Activated CD4-positive, alpha-beta T cell treated with anti-CD3 and anti-CD28 coated beads, Interleukin-2, amount 10 ng/mL, durations not matched to agents 7 days and 5 days (primary cell): ENCODE measurements at regions not wholly inside any gene's neighbourhood (a gene's known extent, or its start where the extent isn't known, plus 50 kb on each side); places are given as distances from the start of the nearest gene placed in this dataset.

Experiments
- CTCF ChIA-PET: fragments of 350-600 bp; sonication (Branson Sonifier 250); formaldehyde crosslinking; loops from one replicate; lab custom pipeline; 2021; ENCODE audit warnings: antibody characterized with exemption; lab: Charles Lee
- POLR2A ChIA-PET: fragments of 350-600 bp; sonication (Branson Sonifier 250); formaldehyde crosslinking; loops from one replicate; lab custom pipeline; 2021; ENCODE audit warnings: antibody characterized with exemption; lab: Charles Lee
- DNase-seq: peaks from one replicate; pipeline ENCODE4 v3.0.0-alpha.2; 2020
- H3K27ac Mint-ChIP-seq: one replicate; pipeline ENCODE4 v1.8.0; 2021; ENCODE audit warnings: mild to moderate bottlenecking, moderate library complexity, mixed read lengths
- H3K27me3 Mint-ChIP-seq: one replicate; pipeline ENCODE4 v1.8.0; 2021; ENCODE audit warnings: mixed read lengths
- H3K36me3 Mint-ChIP-seq: one replicate; pipeline ENCODE4 v1.8.0; 2021; ENCODE audit warnings: low read depth, mixed read lengths
- H3K4me1 Mint-ChIP-seq: one replicate; pipeline ENCODE4 v1.8.0; 2021; ENCODE audit warnings: mixed read lengths
- H3K4me3 Mint-ChIP-seq: one replicate; pipeline ENCODE4 v1.8.0; 2021; ENCODE audit warnings: mild to moderate bottlenecking, moderate library complexity, mixed read lengths
- H3K9me3 Mint-ChIP-seq: one replicate; pipeline ENCODE4 v1.8.0; 2021; ENCODE audit warnings: mixed read lengths

DNA sequence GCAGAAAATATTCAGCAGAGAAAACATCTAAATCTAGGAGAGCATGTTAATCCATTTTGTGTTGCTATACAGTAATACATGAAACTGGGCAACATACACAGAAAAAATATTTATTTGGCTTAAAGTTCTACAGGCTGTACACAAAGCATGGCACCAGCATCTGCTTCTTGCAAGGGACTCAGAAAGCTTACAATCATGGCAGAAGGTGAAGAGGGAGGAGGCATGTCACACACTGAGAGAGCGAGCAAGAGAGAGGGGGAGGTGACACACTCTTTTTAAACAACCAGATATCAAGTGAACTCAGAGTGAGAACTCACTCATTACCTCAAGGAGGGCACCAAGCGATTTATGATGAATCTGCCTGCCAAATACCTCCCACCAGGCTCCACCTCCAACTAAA is 94.2 kb upstream of the CNOT2 start:
- no peaks in the 10 kb centered on the region for H3K36me3 Mint-ChIP-seq
- POLR2A ChIA-PET = no interaction called here
- H3K9me3 Mint-ChIP-seq = peaks cover 7% of the 10 kb centered on the region
- no peak for DNase-seq
- H3K27ac Mint-ChIP-seq = no peak overlapping the region
- H3K27me3 Mint-ChIP-seq = peaks cover 3% of the 10 kb centered on the region
- no peak overlapping the region for H3K4me3 Mint-ChIP-seq
- H3K4me1 Mint-ChIP-seq = no peaks in the 10 kb centered on the region
- CTCF ChIA-PET = no interaction called here

DNA sequence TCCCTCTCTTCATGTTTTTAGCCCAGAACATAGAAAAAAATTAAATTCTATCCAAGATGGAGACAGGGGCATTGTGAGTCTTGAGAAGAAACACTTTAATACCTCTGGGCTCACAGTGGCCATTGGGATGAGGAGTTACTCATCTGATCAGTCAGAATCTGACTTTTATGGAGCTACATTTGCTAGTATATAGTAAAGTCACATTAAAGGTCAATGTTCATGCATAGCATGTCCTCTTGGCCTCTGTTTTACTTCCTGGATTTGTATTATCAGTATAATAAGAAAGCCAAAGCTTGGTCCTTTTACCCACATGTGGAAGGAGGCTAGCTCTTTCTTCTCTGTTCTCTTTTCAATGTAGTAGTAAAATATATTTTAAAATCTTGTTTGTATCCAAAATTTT is 93.6 kb upstream of the CNOT2 start:
- Mint-ChIP-seq H3K27me3 (peaks cover 3% of the 10 kb centered on the region), H3K36me3 (no peaks in the 10 kb centered on the region), H3K27ac (no peak overlapping the region), H3K9me3 (peaks cover 11% of the 10 kb centered on the region), H3K4me3 (no peak overlapping the region), H3K4me1 (no peaks in the 10 kb centered on the region)
- ChIA-PET POLR2A (interaction anchor here (0.6 kb wide), 1 partner anchor 18 kb away, joined by 4 read pairs; no protein-coding TSS in a partner anchor), CTCF (no interaction called here)
- DNase-seq = no peak

DNA sequence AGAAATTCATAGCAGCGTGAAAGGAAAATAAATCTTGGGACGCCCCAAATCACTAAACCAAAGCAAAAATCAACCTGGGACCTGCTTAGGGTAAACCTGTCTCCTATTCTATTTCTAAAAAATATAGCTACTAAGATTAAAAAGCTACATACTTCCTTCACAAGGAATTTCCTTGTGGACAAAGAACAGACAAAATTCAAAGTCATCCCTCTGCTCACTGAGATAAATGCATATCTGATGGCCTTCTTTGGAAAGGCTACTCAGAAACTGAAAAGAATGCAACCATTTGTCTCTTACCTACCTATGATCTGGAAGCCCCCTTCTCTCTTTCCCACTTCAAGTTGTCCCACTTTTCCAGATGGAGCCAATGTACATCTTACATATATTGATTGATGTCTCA is 93.0 kb upstream of the CNOT2 start:
- H3K36me3 Mint-ChIP-seq = no peaks in the 10 kb centered on the region
- ChIA-PET POLR2A (interaction anchor here (0.6 kb wide), 1 partner anchor 17 kb away, joined by 4 read pairs; no protein-coding TSS in a partner anchor), CTCF (no interaction called here)
- no peak overlapping the region for H3K4me3 Mint-ChIP-seq
- H3K27me3 Mint-ChIP-seq = peaks cover 3% of the 10 kb centered on the region
- H3K4me1 Mint-ChIP-seq = no peaks in the 10 kb centered on the region
- DNase-seq = no peak
- H3K27ac Mint-ChIP-seq = no peak overlapping the region
- peaks cover 11% of the 10 kb centered on the region for H3K9me3 Mint-ChIP-seq

DNA sequence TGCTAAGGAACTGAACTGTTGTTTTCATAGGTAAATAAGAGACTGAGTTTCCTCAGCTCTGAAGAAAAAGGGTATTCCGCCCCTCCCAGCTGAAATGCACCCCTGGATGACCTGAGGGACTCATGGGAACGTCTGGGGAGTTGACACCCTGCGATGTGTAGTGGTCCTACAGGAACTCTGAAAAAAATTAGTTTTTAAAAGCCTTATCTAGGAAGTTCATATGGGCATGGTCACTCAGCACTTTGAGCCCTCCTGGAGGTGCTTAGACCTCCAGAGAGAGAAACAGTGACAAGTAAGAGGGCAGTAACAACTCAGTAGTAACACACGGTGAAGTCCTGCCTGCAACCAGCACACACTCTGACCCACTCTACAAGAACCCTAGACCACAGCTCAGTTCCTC is 91.2 kb upstream of the CNOT2 start:
- Mint-ChIP-seq H3K27ac (no peak overlapping the region), H3K27me3 (peaks cover 3% of the 10 kb centered on the region), H3K4me3 (no peak overlapping the region), H3K36me3 (no peaks in the 10 kb centered on the region), H3K9me3 (peaks cover 19% of the 10 kb centered on the region), H3K4me1 (no peaks in the 10 kb centered on the region)
- CTCF ChIA-PET = no interaction called here
- no peak for DNase-seq
- POLR2A ChIA-PET = no interaction called here

DNA sequence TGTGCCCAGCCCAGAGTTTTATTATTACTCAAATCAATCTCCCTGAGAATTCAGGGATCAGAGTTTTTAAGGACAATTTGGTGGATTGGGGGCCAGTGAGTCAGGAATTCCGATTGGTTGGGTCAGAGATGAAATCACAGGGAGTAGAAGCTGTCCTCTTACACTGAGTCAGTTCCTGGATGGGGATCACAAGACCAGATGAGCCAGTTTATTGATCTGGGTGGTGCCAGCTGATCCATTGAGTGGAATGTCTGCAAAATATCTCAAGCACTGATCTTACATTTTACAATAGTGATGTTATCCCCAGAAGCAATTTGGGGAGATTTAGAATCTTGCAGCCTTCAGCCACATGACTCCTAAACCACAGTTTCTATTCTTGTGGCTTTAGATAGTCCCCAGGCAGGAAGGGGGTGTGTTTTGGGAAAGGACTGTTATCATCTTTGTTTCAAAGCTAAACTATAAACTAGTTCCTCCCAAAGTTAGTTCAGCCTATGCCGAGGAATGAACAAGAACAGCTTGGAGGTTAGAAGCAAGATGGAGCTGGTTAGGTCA is 89.1 kb upstream of the CNOT2 start:
- H3K36me3 Mint-ChIP-seq = no peaks in the 10 kb centered on the region
- H3K27ac Mint-ChIP-seq = no peak overlapping the region
- no peak for DNase-seq
- POLR2A ChIA-PET = no interaction called here
- peaks cover 26% of the 10 kb centered on the region for H3K9me3 Mint-ChIP-seq
- CTCF ChIA-PET = no interaction called here
- no peak overlapping the region for H3K4me3 Mint-ChIP-seq
- no peaks in the 10 kb centered on the region for H3K4me1 Mint-ChIP-seq
- peaks cover under 1% of the 10 kb centered on the region for H3K27me3 Mint-ChIP-seq

DNA sequence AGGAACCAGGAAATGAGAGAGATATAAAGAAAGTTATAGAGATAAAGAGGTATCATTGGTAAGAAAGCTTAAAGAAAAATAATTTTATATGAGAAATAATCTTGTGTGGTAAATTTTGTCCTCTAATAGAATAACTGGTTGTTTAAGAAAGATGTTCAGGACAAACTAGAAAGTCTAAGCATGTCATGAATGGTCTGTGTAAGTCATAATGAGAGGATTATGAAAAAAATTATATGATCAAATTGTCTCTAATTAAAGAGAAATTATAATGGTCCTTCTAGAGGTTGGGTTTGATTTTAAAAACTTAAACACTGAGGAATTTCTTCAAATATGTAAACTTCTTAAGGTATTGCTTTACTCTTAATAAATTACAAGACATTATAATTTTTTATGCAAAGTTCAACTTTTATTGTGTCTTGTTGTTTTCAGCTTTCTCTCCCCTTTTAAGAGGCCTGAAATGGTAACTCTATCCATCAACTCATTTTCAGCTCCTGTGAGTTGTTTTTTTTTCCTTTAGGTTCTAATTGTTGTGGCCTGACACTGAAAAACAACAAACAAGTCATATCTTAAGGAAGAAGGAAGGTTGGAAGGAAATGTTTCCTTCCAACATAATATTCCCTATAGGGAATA is 88.2 kb upstream of the CNOT2 start:
- no peak overlapping the region for H3K4me3 Mint-ChIP-seq
- no peaks in the 10 kb centered on the region for H3K36me3 Mint-ChIP-seq
- peaks cover 26% of the 10 kb centered on the region for H3K9me3 Mint-ChIP-seq
- H3K27me3 Mint-ChIP-seq = no peaks in the 10 kb centered on the region
- no peak overlapping the region for H3K27ac Mint-ChIP-seq
- ChIA-PET POLR2A (no interaction called here), CTCF (no interaction called here)
- no peaks in the 10 kb centered on the region for H3K4me1 Mint-ChIP-seq
- DNase-seq = no peak

DNA sequence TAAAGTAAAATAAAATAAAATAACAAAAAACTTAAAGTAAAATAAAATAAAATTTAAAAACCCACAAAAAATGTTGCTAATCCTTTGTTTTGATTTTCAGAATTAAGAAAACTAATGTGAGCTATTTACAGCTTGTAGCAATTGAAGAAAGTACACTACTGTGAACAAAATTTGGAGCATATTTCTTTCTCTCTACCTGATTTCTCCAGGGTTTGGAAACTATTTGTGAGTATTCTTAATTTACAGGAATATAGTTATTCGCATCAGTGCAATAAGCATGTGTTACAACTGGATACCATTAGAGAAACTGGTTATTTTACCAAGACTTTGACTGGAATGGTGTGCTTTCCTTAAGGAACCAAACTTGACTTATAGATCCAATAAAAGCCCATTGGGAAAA is 86.1 kb upstream of the CNOT2 start:
- H3K9me3 Mint-ChIP-seq = peaks cover 29% of the 10 kb centered on the region
- H3K36me3 Mint-ChIP-seq = no peaks in the 10 kb centered on the region
- H3K27me3 Mint-ChIP-seq = no peaks in the 10 kb centered on the region
- no peak for DNase-seq
- no peak overlapping the region for H3K27ac Mint-ChIP-seq
- POLR2A ChIA-PET = no interaction called here
- CTCF ChIA-PET = no interaction called here
- H3K4me1 Mint-ChIP-seq = no peaks in the 10 kb centered on the region
- H3K4me3 Mint-ChIP-seq = no peak overlapping the region

DNA sequence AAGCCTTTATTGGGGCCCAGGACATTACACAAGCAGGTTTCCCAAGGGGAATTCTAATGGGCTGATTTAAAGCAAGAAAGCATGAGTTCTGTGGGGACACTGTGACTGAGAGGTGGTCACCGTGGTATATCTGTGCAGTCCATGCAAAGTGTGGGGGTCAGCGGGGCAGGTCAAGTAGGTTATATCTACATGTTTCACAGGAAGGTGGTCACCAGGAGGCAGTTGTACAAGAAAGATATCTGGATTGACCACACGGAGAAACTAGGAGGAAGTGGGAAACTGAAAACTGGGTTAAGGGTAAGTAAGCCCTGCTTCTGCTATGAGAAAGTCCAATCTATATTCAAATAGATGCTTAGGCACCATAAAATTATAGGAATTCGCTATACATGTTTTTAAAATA is 77.8 kb upstream of the CNOT2 start:
- Mint-ChIP-seq H3K9me3 (peaks cover 3% of the 10 kb centered on the region), H3K4me3 (no peak overlapping the region), H3K4me1 (no peaks in the 10 kb centered on the region), H3K36me3 (no peaks in the 10 kb centered on the region), H3K27ac (no peak overlapping the region), H3K27me3 (no peaks in the 10 kb centered on the region)
- ChIA-PET POLR2A (interaction anchor here (0.5 kb wide), 1 partner anchor 170 kb away, joined by 4 read pairs; no protein-coding TSS in a partner anchor), CTCF (interaction anchor here (1.5 kb wide), 1 partner anchor 12 kb away, joined by 3 read pairs; no protein-coding TSS in a partner anchor)
- no peak for DNase-seq

DNA sequence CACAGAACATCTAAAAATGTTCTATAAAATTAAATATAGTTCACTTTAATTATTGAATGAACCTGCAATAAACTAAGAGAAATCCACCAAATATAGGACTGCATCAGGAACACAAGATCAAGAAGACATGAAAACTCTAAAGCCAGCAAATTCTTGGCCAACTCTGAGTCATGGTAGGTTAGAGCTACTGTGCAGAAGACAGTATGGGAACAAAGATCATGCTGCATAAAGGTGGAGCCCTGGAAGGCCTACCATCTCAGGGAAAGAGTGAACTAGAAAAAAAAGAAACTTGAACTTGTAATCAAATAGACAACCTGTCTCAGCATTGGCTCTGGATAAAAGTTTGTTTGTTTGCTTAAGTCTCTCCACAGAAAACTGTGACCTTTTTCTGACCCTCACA is 66.9 kb upstream of the CNOT2 start:
- Mint-ChIP-seq H3K4me1 (no peaks in the 10 kb centered on the region), H3K27me3 (no peaks in the 10 kb centered on the region), H3K9me3 (no peaks in the 10 kb centered on the region), H3K36me3 (no peaks in the 10 kb centered on the region), H3K27ac (no peak overlapping the region), H3K4me3 (no peak overlapping the region)
- DNase-seq = no peak
- CTCF ChIA-PET = no interaction called here
- POLR2A ChIA-PET = no interaction called here

DNA sequence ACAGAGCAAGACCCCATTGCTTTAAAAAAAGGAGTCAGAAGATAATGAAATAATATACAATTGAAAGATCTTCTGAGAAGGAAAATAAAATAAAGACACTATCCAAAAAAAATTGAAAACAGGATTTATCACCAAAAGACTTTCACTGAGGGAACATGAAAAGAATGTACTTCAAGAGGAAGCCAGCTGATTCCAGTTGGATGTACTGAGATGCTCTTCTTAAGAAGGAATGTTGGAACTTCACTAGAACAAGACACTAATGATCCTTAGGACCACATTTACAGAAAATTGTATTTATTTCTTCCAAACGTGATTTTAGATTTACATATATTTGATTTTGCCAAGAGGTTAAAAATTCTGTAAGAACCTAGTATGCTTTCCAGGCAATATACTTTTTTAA is 65.6 kb upstream of the CNOT2 start:
- Mint-ChIP-seq H3K27me3 (no peaks in the 10 kb centered on the region), H3K9me3 (no peaks in the 10 kb centered on the region), H3K27ac (no peak overlapping the region), H3K36me3 (no peaks in the 10 kb centered on the region), H3K4me3 (no peak overlapping the region), H3K4me1 (no peaks in the 10 kb centered on the region)
- POLR2A ChIA-PET = no interaction called here
- CTCF ChIA-PET = interaction anchor here (0.7 kb wide), 1 partner anchor 11 kb away, joined by 3 read pairs; no protein-coding TSS in a partner anchor
- no peak for DNase-seq

DNA sequence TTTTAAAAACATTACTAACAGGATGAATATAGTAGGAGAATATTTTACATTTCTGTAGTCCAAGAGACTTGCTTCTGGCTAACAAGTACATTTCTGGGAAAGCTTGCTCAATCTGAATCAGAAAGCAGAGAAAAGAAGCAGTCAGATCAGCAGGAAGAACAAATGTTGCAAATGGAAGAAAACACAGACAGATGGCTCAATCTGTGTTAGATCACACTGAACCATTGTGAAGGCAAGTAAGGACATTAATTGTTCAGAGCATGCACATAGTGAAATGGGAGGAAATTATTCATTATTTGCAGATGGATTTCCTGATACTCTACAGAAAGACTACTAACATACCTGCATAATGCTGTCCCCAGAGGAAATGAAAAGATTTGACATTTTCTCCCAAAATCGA is 65.2 kb upstream of the CNOT2 start:
- ChIA-PET CTCF (no interaction called here), POLR2A (no interaction called here)
- no peaks in the 10 kb centered on the region for H3K36me3 Mint-ChIP-seq
- H3K27me3 Mint-ChIP-seq = no peaks in the 10 kb centered on the region
- no peak for DNase-seq
- H3K9me3 Mint-ChIP-seq = no peaks in the 10 kb centered on the region
- no peaks in the 10 kb centered on the region for H3K4me1 Mint-ChIP-seq
- no peak overlapping the region for H3K4me3 Mint-ChIP-seq
- no peak overlapping the region for H3K27ac Mint-ChIP-seq

DNA sequence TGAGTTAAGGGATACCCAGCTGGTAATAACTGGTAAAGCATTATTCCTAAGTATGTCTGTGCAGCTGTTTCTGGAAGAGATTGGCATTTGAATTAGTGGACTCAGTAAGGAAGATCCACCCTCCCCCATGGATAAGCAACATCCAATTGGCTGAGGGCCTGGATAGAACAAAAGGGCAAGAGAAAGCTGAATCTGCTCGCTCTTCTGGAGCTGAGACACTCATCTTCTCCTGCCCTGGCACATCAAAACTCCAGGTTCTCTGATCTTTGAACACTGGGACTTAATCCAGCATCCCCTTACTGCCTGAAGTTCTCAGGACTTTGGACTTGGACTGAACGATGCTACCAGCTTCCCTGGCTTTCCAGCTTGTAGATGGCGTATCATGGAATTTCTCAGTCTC is 63.1 kb upstream of the CNOT2 start:
- ChIA-PET POLR2A (no interaction called here), CTCF (interaction anchor here (0.8 kb wide), 1 partner anchor 10 kb away, joined by 3 read pairs; no protein-coding TSS in a partner anchor)
- Mint-ChIP-seq H3K27ac (no peak overlapping the region), H3K36me3 (no peaks in the 10 kb centered on the region), H3K4me1 (no peaks in the 10 kb centered on the region), H3K27me3 (no peaks in the 10 kb centered on the region), H3K9me3 (no peaks in the 10 kb centered on the region), H3K4me3 (no peak overlapping the region)
- DNase-seq = no peak

DNA sequence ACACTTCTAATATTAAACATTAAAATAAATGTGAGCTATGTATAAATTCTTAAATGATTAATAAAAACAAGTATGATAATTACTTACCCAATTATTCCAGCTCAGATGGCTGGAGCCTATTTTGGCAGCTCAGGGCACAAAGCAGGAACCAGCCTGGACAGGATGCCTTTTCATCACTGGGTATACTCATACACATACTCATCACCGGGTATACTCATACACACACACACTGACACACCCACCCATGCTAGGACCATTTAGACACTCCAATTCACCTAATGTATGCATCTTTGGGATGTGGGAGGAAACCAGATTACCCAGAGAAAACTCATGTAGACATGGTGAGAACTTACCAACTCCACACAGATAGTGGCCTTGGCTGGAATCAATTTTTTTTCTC is 57.9 kb upstream of the CNOT2 start:
- no peaks in the 10 kb centered on the region for H3K9me3 Mint-ChIP-seq
- H3K27me3 Mint-ChIP-seq = no peaks in the 10 kb centered on the region
- DNase-seq = no peak
- H3K4me3 Mint-ChIP-seq = no peak overlapping the region
- ChIA-PET CTCF (no interaction called here), POLR2A (no interaction called here)
- no peaks in the 10 kb centered on the region for H3K36me3 Mint-ChIP-seq
- H3K4me1 Mint-ChIP-seq = no peaks in the 10 kb centered on the region
- no peak overlapping the region for H3K27ac Mint-ChIP-seq

DNA sequence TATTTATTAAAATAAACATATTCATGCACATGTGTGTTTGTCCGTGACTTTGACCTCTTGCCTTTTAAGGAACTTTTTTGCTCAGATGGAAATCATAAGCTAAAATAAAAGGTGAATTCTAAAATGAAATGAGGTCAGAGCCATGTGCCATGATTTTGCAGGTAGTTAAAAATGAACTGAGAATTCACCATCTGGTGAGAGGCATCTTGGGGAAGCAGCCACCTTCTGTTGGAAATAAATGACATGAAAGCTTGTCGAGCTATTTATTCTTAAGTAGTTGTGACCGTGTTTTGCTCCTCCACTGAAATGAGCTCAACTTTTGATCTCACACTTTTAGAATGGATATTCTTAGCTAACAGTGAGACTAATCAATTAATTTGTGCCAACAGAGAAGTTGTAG is 56.8 kb upstream of the CNOT2 start:
- Mint-ChIP-seq H3K9me3 (no peaks in the 10 kb centered on the region), H3K36me3 (no peaks in the 10 kb centered on the region), H3K4me1 (no peaks in the 10 kb centered on the region), H3K27ac (no peak overlapping the region), H3K4me3 (no peak overlapping the region), H3K27me3 (no peaks in the 10 kb centered on the region)
- POLR2A ChIA-PET = no interaction called here
- no peak for DNase-seq
- CTCF ChIA-PET = no interaction called here
